ENCODE measurements at regions not wholly inside any gene's neighbourhood (a gene's known extent, or its start where the extent isn't known, plus 50 kb on each side); places are given as distances from the start of the nearest gene placed in this dataset.

DNA sequence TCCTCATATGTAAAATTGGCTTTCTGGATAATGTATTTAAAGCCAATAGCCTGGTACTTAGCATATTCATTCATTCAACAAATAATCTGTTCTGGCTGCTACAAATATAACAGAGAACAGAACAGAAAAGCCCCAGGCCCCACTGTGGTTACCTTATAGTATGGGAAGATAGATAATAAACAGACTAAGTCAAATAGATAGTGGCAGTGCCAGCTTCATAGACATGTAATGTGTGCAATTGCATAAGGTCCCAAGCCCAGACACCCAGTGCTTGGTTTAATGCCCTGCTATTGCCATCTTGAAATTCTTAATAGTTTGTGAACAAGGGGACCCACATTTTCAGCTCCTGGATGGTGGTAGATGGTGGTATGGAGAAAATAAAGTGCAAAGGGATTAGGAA, 320.2 kb upstream of the USP15 start:
- ChIA-PET CTCF (no interaction called here), POLR2A (no interaction called here)
- H3K4me3 ChIP-seq (ENCODE audit: low read depth, low read length), result no peak overlapping the region
- no peaks in the 10 kb centered on the region for H3K4me1 ChIP-seq (ENCODE audit: control insufficient read depth, insufficient read depth, low read length)
- no peaks in the 10 kb centered on the region for H3K36me3 ChIP-seq (ENCODE audit: control insufficient read depth in 2 of 2, insufficient read depth in 1 of 2, low read length in 2 of 2)
- no peak for TF ChIP-seq MEIS1 (CRISPR knock-in tag; IDR thresholded peaks at IDR 0.05; ENCODE audit: borderline replicate concordance)
- TF ChIP-seq WT1 (tag by site-specific recombination; IDR thresholded peaks at IDR 0.05), result no peak
- TF ChIP-seq PRDM1 (tag by site-specific recombination; IDR thresholded peaks at IDR 0.05), result no peak
- TF ChIP-seq ZNF311 (tag by site-specific recombination; IDR thresholded peaks at IDR 0.05; ENCODE audit: borderline replicate concordance), result no peak
- no peak for TF ChIP-seq ZNF558 (tag by site-specific recombination; IDR thresholded peaks at IDR 0.05)
- TF ChIP-seq ZNF391 (tag by site-specific recombination; IDR thresholded peaks at IDR 0.05; ENCODE audit: borderline replicate concordance, low read depth), result no peak
- TF ChIP-seq, protein P1, sequence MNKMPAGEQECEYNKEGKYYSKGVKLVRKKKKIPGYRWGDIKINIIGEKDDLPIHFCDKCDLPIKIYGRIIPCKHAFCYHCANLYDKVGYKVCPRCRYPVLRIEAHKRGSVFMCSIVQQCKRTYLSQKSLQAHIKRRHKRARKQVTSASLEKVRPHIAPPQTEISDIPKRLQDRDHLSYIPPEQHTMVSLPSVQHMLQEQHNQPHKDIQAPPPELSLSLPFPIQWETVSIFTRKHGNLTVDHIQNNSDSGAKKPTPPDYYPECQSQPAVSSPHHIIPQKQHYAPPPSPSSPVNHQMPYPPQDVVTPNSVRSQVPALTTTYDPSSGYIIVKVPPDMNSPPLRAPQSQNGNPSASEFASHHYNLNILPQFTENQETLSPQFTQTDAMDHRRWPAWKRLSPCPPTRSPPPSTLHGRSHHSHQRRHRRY (tag by site-specific recombination; IDR thresholded peaks at IDR 0.05), result no peak
- no peak for TF ChIP-seq GLIS2 (tag by site-specific recombination; IDR thresholded peaks at IDR 0.05)
- TF ChIP-seq, protein P2, sequence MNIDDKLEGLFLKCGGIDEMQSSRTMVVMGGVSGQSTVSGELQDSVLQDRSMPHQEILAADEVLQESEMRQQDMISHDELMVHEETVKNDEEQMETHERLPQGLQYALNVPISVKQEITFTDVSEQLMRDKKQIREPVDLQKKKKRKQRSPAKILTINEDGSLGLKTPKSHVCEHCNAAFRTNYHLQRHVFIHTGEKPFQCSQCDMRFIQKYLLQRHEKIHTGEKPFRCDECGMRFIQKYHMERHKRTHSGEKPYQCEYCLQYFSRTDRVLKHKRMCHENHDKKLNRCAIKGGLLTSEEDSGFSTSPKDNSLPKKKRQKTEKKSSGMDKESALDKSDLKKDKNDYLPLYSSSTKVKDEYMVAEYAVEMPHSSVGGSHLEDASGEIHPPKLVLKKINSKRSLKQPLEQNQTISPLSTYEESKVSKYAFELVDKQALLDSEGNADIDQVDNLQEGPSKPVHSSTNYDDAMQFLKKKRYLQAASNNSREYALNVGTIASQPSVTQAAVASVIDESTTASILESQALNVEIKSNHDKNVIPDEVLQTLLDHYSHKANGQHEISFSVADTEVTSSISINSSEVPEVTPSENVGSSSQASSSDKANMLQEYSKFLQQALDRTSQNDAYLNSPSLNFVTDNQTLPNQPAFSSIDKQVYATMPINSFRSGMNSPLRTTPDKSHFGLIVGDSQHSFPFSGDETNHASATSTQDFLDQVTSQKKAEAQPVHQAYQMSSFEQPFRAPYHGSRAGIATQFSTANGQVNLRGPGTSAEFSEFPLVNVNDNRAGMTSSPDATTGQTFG (tag by site-specific recombination; IDR thresholded peaks at IDR 0.05; ENCODE audit: borderline replicate concordance), result no peak
- TF ChIP-seq ZNF416 (tag by site-specific recombination; IDR thresholded peaks at IDR 0.05), result no peak
- no peak overlapping the region for H3K27ac ChIP-seq (ENCODE audit: extremely low read depth, low read depth, low read length)
- H3K9me3 ChIP-seq (ENCODE audit: control insufficient read depth, insufficient read depth, low read depth, low read length), result no peaks in the 10 kb centered on the region

DNA sequence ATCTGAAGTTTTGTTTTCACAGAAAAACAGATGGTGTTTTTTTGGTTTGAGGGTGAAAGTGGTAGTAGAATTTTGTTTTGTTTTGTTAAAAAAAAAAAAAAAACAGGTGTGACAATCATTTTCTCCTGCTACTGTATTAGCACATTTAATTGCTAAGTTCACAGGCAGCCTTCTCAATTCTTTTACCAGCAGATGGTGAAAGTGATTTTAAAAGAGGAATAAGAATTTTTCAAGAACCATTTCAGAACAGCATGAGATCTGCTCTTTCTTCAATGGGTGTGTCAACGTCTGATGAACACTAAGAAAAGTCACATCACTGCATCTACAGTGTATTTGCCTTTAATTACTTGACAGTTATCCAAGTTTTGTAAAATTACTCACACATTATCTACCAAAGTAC, 303.7 kb upstream of the USP15 start:
- ChIA-PET CTCF (no interaction called here), POLR2A (no interaction called here)
- Histone ChIP-seq H3K4me1 (ENCODE audit: control insufficient read depth, insufficient read depth, low read length) (no peaks in the 10 kb centered on the region), H3K36me3 (ENCODE audit: control insufficient read depth in 2 of 2, insufficient read depth in 1 of 2, low read length in 2 of 2) (no peaks in the 10 kb centered on the region), H3K4me3 (ENCODE audit: low read depth, low read length) (no peak overlapping the region), H3K27ac (ENCODE audit: extremely low read depth, low read depth, low read length) (no peak overlapping the region), H3K9me3 (ENCODE audit: control insufficient read depth, insufficient read depth, low read depth, low read length) (no peaks in the 10 kb centered on the region)
- TF ChIP-seq ZNF354C (tag by site-specific recombination; IDR thresholded peaks at IDR 0.05; ENCODE audit: borderline replicate concordance, low read depth) (no peak), ZXDB (tag by site-specific recombination; IDR thresholded peaks at IDR 0.05) (no peak), RBAK (tag by site-specific recombination; IDR thresholded peaks at IDR 0.05) (no peak), ZNF24 (tag by site-specific recombination; IDR thresholded peaks at IDR 0.05) (no peak), GLIS1 (tag by site-specific recombination; IDR thresholded peaks at IDR 0.05) (no peak), ZSCAN30 (tag by site-specific recombination; IDR thresholded peaks at IDR 0.05) (no peak), ZNF747 (tag by site-specific recombination; IDR thresholded peaks at IDR 0.05) (no peak), OSR2 (tag by site-specific recombination; IDR thresholded peaks at IDR 0.05) (no peak), ZNF768 (tag by site-specific recombination; IDR thresholded peaks at IDR 0.05) (no peak), GLIS2 (tag by site-specific recombination; IDR thresholded peaks at IDR 0.05) (no peak), ZNF423 (tag by site-specific recombination; IDR thresholded peaks at IDR 0.05) (no peak)
- TF ChIP-seq, protein P3, sequence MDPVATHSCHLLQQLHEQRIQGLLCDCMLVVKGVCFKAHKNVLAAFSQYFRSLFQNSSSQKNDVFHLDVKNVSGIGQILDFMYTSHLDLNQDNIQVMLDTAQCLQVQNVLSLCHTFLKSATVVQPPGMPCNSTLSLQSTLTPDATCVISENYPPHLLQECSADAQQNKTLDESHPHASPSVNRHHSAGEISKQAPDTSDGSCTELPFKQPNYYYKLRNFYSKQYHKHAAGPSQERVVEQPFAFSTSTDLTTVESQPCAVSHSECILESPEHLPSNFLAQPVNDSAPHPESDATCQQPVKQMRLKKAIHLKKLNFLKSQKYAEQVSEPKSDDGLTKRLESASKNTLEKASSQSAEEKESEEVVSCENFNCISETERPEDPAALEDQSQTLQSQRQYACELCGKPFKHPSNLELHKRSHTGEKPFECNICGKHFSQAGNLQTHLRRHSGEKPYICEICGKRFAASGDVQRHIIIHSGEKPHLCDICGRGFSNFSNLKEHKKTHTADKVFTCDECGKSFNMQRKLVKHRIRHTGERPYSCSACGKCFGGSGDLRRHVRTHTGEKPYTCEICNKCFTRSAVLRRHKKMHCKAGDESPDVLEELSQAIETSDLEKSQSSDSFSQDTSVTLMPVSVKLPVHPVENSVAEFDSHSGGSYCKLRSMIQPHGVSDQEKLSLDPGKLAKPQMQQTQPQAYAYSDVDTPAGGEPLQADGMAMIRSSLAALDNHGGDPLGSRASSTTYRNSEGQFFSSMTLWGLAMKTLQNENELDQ (tag by site-specific recombination; IDR thresholded peaks at IDR 0.05; ENCODE audit: low read depth), result no peak

Data from HEK293 (cell line).